ENCODE measurements at regions not wholly inside any gene's neighbourhood (a gene's known extent, or its start where the extent isn't known, plus 50 kb on each side); places are given as distances from the start of the nearest gene placed in this dataset.

GRCh38 chr4:84264652-84265051, 234.4 kb downstream of the NKX6-1 start:
- ChIA-PET POLR2A (interaction anchor here (0.5 kb wide), 1 partner anchor 91 kb away, joined by 4 read pairs; no protein-coding TSS in a partner anchor), CTCF (no interaction called here), RAD21 (ENCODE audit: unreplicated experiment) (no interaction called here), SMC1A (ENCODE audit: uncharacterized antibody, unreplicated experiment) (no interaction called here)
- Histone ChIP-seq H3K9ac (ENCODE audit: control insufficient read depth, insufficient read depth, low read length) (no peak overlapping the region), H4K20me1 (ENCODE audit: control insufficient read depth, insufficient read depth) (no peaks in the 10 kb centered on the region), H3K36me3 (ENCODE audit: control insufficient read depth in 2 of 2, insufficient read depth in 2 of 2, low read length in 1 of 2) (no peaks in the 10 kb centered on the region), H3K9me3 (replicated peaks; ENCODE audit: control insufficient read depth, insufficient read depth, low read length) (no peaks in the 10 kb centered on the region; the same call in 2 of the 3 replicates), H3K27me3 (replicated peaks in 1 of 2; ENCODE audit: control insufficient read depth in 2 of 2, insufficient read depth in 2 of 2, low read length in 1 of 2) (no peaks in the 10 kb centered on the region), H3K79me2 (ENCODE audit: control insufficient read depth, insufficient read depth, low read length) (no peaks in the 10 kb centered on the region), H3K4me1 (ENCODE audit: control insufficient read depth, insufficient read depth, low read length) (no peaks in the 10 kb centered on the region), H3K27ac (ENCODE audit: control insufficient read depth, insufficient read depth) (no peak overlapping the region), H2AFZ (ENCODE audit: control insufficient read depth, low read depth, low read length) (no peak overlapping the region), H3K4me3 (no peak overlapping the region), H3K4me2 (ENCODE audit: control insufficient read depth, insufficient read depth) (no peak overlapping the region)
- no peak for ATAC-seq
- intact Hi-C loops (cut with micrococcal nuclease; ENCODE audit: unreplicated experiment) = loop anchor here (5.0 kb wide), 1 partner anchor 492 kb away; no protein-coding TSS in a partner anchor
- TF ChIP-seq ZBTB33 (IDR thresholded peaks at IDR 0.05) (no peak), NFIC (IDR thresholded peaks at IDR 0.05; ENCODE audit: low read depth, low read length) (no peak), PML (IDR thresholded peaks at IDR 0.05; ENCODE audit: low read length) (no peak), TBL1XR1 (IDR thresholded peaks at IDR 0.05; ENCODE audit: low read depth, low read length) (no peak), KAT2A (conservative IDR thresholded peaks at IDR 0.05; ENCODE audit: control insufficient read depth, low read depth, low read length) (no peak), LARP7 (IDR thresholded peaks at IDR 0.05) (no peak)
- DNase-seq (ENCODE audit: low read depth, low spot score) = no peak
- FAIRE-seq = no peak
- in situ Hi-C loops (cut with MboI) = no loop called here
- no TSS peak for BruUV-seq (replicated peaks)

- Histone ChIP-seq H3K9ac (ENCODE audit: control insufficient read depth, insufficient read depth, low read length) (no peak overlapping the region), H3K27ac (ENCODE audit: control insufficient read depth, insufficient read depth) (no peak overlapping the region), H3K79me2 (ENCODE audit: control insufficient read depth, insufficient read depth, low read length) (no peaks in the 10 kb centered on the region), H3K4me2 (ENCODE audit: control insufficient read depth, insufficient read depth) (no peak overlapping the region), H3K4me3 (no peak overlapping the region), H3K36me3 (ENCODE audit: control insufficient read depth in 2 of 2, insufficient read depth in 2 of 2, low read length in 1 of 2) (no peaks in the 10 kb centered on the region), H4K20me1 (ENCODE audit: control insufficient read depth, insufficient read depth) (no peaks in the 10 kb centered on the region), H2AFZ (ENCODE audit: control insufficient read depth, low read depth, low read length) (no peak overlapping the region), H3K9me3 (replicated peaks; ENCODE audit: control insufficient read depth, insufficient read depth, low read length) (no peaks in the 10 kb centered on the region; the same call in 2 of the 3 replicates), H3K4me1 (ENCODE audit: control insufficient read depth, insufficient read depth, low read length) (peaks cover 3% of the 10 kb centered on the region; the same call in 1 of the 2 replicates), H3K27me3 (replicated peaks in 1 of 2; ENCODE audit: control insufficient read depth in 2 of 2, insufficient read depth in 2 of 2, low read length in 1 of 2) (no peaks in the 10 kb centered on the region)
- no peak for DNase-seq (ENCODE audit: low read depth, low spot score)
- POLR2A ChIA-PET = no interaction called here
- FAIRE-seq = peak; percentile 49
- intact Hi-C loops (cut with micrococcal nuclease; ENCODE audit: unreplicated experiment) (loop anchor here (5.0 kb wide), 1 partner anchor 491 kb away; no protein-coding TSS in a partner anchor), in situ Hi-C loops (cut with MboI) (no loop called here)
- CTCF ChIA-PET = no interaction called here
- peak; percentile 67 for ATAC-seq
- RAD21 ChIA-PET (ENCODE audit: unreplicated experiment) = no interaction called here
- SMC1A ChIA-PET (ENCODE audit: uncharacterized antibody, unreplicated experiment) = no interaction called here
- no TSS peak for BruUV-seq (replicated peaks)
- TF ChIP-seq POLR2A (IDR thresholded peaks at IDR 0.05; ENCODE audit: low read depth, low read length) (no peak), RFX5 (IDR thresholded peaks at IDR 0.05; ENCODE audit: low read depth, low read length) (no peak), MTA2 (IDR thresholded peaks at IDR 0.05; ENCODE audit: low read depth) (no peak), CREM (IDR thresholded peaks at IDR 0.05; ENCODE audit: low read depth) (no peak), FOXK2 (IDR thresholded peaks at IDR 0.05) (no peak), JUND (IDR thresholded peaks at IDR 0.05; ENCODE audit: low read depth, low read length) (no peak), HDAC6 (IDR thresholded peaks at IDR 0.05; ENCODE audit: unreplicated experiment) (no peak), MYC (IDR thresholded peaks at IDR 0.05; ENCODE audit: insufficient read depth, insufficient read length, insufficient replicate concordance, low read length, severe bottlenecking) (no peak), NRF1 (conservative IDR thresholded peaks at IDR 0.05; ENCODE audit: low read depth, low read length) (no peak), LARP7 (IDR thresholded peaks at IDR 0.05) (no peak), NR2F1 (conservative IDR thresholded peaks at IDR 0.05) (no peak), CBX5 (IDR thresholded peaks at IDR 0.05; ENCODE audit: low read depth) (no peak), RAD51 (IDR thresholded peaks at IDR 0.05) (no peak)
These were observed 235.7 kb downstream of the NKX6-1 start for GRCh38 chr4:84263415-84263814.
